ENCODE measurements at regions not wholly inside any gene's neighbourhood (a gene's known extent, or its start where the extent isn't known, plus 50 kb on each side); places are given as distances from the start of the nearest gene placed in this dataset.

GRCh38 chr17:77827039-77827438, 131.5 kb upstream of the TNRC6C start:
- TF ChIP-seq SIN3A (IDR thresholded peaks at IDR 0.05; ENCODE audit: borderline replicate concordance, insufficient read depth, low read length) (no peak), POLR2AphosphoS5 (IDR thresholded peaks at IDR 0.05; ENCODE audit: low read depth, low read length) (no peak), FOXP2 (optimal IDR thresholded peaks at IDR 0.05; ENCODE audit: borderline replicate concordance, extremely low read depth, extremely low read length, insufficient read depth) (no peak), TAF1 (IDR thresholded peaks at IDR 0.05; ENCODE audit: borderline replicate concordance, insufficient read depth, low read length) (no peak), REST (IDR thresholded peaks at IDR 0.05; ENCODE audit: insufficient read depth in 1 of 2, low read depth in 2 of 2, low read length in 2 of 2) (no peak)

DNA sequence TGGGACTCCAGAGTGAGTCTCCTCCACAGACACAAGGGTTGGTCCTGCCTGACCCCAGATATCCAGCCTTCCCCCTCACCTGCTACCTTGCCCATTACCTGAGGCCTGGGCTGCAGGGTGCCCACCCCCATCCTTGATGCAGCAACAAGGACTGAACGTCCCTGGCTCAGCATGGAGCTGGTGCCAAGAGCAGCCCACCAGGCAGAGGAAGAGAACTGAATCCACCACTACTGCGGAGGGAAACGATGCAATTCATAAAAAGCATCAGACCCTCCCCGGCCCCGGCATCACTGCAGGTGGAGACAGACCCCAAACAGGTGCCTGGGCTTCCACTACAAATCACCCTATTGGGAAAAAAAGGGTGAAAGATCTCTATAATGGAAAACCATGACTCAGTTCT, 131.0 kb upstream of the TNRC6C start:
- TF ChIP-seq FOXP2 (optimal IDR thresholded peaks at IDR 0.05; ENCODE audit: borderline replicate concordance, extremely low read depth, extremely low read length, insufficient read depth) (no peak), TAF1 (IDR thresholded peaks at IDR 0.05; ENCODE audit: borderline replicate concordance, insufficient read depth, low read length) (no peak), REST (IDR thresholded peaks at IDR 0.05; ENCODE audit: insufficient read depth in 1 of 2, low read depth in 2 of 2, low read length in 2 of 2) (no peak), POLR2AphosphoS5 (IDR thresholded peaks at IDR 0.05; ENCODE audit: low read depth, low read length) (no peak), SIN3A (IDR thresholded peaks at IDR 0.05; ENCODE audit: borderline replicate concordance, insufficient read depth, low read length) (no peak)

DNA sequence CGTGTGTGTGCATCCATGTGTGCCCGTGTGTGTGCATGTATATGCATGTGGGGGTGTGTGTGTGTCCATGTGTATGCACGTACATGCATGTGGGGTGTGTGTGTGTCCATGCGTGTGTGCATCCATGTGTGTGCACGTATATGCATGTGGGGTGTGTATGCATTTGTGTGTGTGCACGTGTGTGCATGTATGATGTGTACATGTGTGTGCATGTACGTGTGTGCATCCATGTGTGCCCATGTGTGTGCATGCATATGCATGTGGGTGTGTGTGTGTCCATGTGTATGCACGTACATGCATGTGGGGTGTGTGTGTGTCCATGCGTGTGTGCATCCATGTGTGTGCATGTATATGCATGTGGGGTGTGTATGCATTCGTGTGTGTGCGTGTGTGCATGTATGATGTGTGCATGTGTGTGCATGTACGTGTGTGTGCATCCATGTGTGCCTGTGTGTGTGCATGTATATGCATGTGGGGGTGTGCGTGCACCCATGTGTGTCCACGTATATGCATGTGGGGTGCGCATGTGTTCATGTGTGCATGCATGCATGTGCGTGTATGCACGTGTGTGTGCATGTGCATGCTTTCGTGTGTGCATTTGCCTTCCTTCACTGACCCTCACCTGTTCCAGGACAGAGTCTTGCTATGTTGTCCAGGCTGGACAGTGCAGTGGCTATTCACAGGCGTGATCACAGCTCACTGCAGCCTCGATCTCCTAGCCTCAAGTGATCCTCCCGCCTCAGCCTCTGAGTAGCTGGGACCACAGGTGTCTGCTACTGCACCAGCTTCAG, 129.6 kb upstream of the TNRC6C start:
- no peak for TF ChIP-seq FOXP2 (optimal IDR thresholded peaks at IDR 0.05; ENCODE audit: borderline replicate concordance, extremely low read depth, extremely low read length, insufficient read depth)
- TF ChIP-seq TAF1 (IDR thresholded peaks at IDR 0.05; ENCODE audit: borderline replicate concordance, insufficient read depth, low read length), result no peak
- no peak for TF ChIP-seq SIN3A (IDR thresholded peaks at IDR 0.05; ENCODE audit: borderline replicate concordance, insufficient read depth, low read length)
- no peak for TF ChIP-seq REST (IDR thresholded peaks at IDR 0.05; ENCODE audit: insufficient read depth in 1 of 2, low read depth in 2 of 2, low read length in 2 of 2)
- TF ChIP-seq POLR2AphosphoS5 (IDR thresholded peaks at IDR 0.05; ENCODE audit: low read depth, low read length), result no peak

DNA sequence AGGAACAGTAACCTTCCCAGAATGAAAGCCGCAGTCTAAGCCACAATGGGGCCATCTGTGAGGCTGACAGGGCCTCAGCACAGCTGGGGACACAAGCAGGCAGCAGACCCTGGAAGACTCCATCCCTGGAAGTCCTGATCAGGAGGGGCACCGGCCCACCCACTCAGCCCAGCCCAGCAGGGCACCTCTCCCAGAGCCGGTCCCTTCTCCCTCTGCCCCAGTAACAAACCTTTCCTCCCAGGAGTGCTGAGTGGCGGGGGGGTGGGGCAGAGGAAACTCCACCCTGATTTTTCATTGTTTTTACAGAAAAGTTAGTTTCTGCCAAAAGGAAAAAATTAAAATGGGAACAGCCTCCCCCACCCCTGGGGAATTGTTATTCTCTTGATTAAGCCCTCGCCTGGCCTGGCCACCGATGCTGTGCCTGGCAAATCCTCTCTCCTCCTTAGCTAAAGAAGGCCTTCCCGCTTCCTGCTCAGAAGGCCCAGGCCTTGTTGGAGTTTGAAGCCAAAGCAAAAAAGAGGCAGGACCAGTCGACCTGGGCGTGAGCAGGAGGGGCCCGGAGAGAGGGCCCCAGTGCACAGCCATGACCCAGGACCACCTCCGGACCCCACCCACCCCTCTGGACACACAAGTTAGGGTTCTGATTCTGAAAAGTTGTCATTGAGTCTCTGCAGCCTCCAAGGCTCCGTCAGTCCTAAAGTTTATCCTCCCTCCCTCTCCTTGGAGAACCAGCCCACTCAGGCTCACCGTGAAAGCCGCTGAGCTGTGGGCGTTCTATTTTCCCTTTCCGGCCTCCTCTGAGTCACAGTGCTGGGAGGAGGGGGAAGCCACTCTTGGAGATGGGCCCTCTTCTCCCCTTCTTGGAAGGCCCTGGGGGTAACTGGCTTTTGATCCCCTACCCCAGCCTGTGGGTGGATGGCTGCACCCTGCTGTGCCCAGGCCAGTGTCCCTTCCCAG, 128.4 kb upstream of the TNRC6C start:
- TF ChIP-seq TAF1 (IDR thresholded peaks at IDR 0.05; ENCODE audit: borderline replicate concordance, insufficient read depth, low read length) (no peak), POLR2AphosphoS5 (IDR thresholded peaks at IDR 0.05; ENCODE audit: low read depth, low read length) (no peak), FOXP2 (optimal IDR thresholded peaks at IDR 0.05; ENCODE audit: borderline replicate concordance, extremely low read depth, extremely low read length, insufficient read depth) (no peak), SIN3A (IDR thresholded peaks at IDR 0.05; ENCODE audit: borderline replicate concordance, insufficient read depth, low read length) (no peak), REST (IDR thresholded peaks at IDR 0.05; ENCODE audit: insufficient read depth in 1 of 2, low read depth in 2 of 2, low read length in 2 of 2) (no peak)

All from PFSK-1 (cell line).